SU-DHL-6 (cell line): ENCODE measurements at regions not wholly inside any gene's neighbourhood (a gene's known extent, or its start where the extent isn't known, plus 50 kb on each side); places are given as distances from the start of the nearest gene placed in this dataset.

Source experiments
- H2AFZ ChIP-seq: fragments of 200-600 bp; sonication (generic); 2 replicates; pipeline ENCODE4 v1.6.1; 2014; ENCODE audit warnings: low read depth, mild to moderate bottlenecking, moderate library complexity, mixed read lengths, antibody characterized with exemption, low read length; ENCODE audit not compliant: severe bottlenecking
- H3F3A ChIP-seq: fragments of 200-600 bp; shearing (Covaris generic); 2 replicates; pipeline ENCODE4 v1.6.0; 2016; ENCODE audit warnings: antibody characterized with exemption, mild to moderate bottlenecking; ENCODE audit not compliant: insufficient read depth
- H3K27ac ChIP-seq: fragments of 200-600 bp; sonication (generic); 2 replicates; pipeline ENCODE4 v1.5.1; 2016; ENCODE audit warnings: low read depth, mild to moderate bottlenecking, low read length, moderate library complexity, mixed read lengths
- H3K27me3 ChIP-seq: fragments of 200-600 bp; sonication (generic), shearing (Covaris generic); 2 replicates; pipeline ENCODE4 v1.6.0; 2014; ENCODE audit warnings: mild to moderate bottlenecking, low read length
- H3K36me3 ChIP-seq: fragments of 200-600 bp; sonication (generic); 2 replicates; pipeline ENCODE4 v1.6.1; 2014; ENCODE audit warnings: mild to moderate bottlenecking, low read length, mixed read lengths
- H3K4me2 ChIP-seq: fragments of 300-600, 200-600 bp; shearing (Covaris generic), sonication (generic); 2 replicates; pipeline ENCODE4 v1.6.0; 2014; ENCODE audit warnings: low read length, low read depth, mild to moderate bottlenecking; ENCODE audit not compliant: poor library complexity, severe bottlenecking
- H3K4me3 ChIP-seq: fragments of 200-600 bp; sonication (generic); 2 replicates; pipeline ENCODE4 v1.5.1; 2014; ENCODE audit warnings: antibody characterized with exemption, low read length, mild to moderate bottlenecking, mixed read lengths; ENCODE audit not compliant: insufficient read depth, poor library complexity, severe bottlenecking
- H3K79me2 ChIP-seq: fragments of 200-600 bp; sonication (generic); 2 replicates; pipeline ENCODE4 v1.6.1; 2014; ENCODE audit warnings: mild to moderate bottlenecking, low read length, moderate library complexity; ENCODE audit not compliant: insufficient read depth
- H3K9ac ChIP-seq: fragments of 200-600 bp; sonication (generic); 2 replicates; pipeline ENCODE4 v1.7.0; 2014; ENCODE audit warnings: mild to moderate bottlenecking, low read length
- H3K9me2 ChIP-seq: fragments of 200-600 bp; sonication (generic); replicated peaks from 2 replicates; pipeline ENCODE4 v1.6.1; 2014; ENCODE audit warnings: low read length; ENCODE audit not compliant: insufficient read depth
- H3K9me3 ChIP-seq: fragments of 200-600 bp; sonication (generic); 2 replicates; pipeline ENCODE4 v1.6.1; 2014; ENCODE audit warnings: low read length, mixed read lengths; ENCODE audit not compliant: insufficient read depth
- H4K20me1 ChIP-seq: fragments of 200-600 bp; sonication (generic); 2 replicates; pipeline ENCODE4 v1.6.1; 2014; ENCODE audit warnings: low read depth, mild to moderate bottlenecking, antibody characterized with exemption, low read length, moderate library complexity, mixed read lengths
- EZH2phosphoT487 ChIP-seq: fragments of 200-600 bp; sonication (generic), shearing (Covaris generic); conservative IDR thresholded peaks from 2 replicates; pipeline ENCODE4 v1.6.1; 2018; ENCODE audit warnings: mild to moderate bottlenecking, antibody characterized with exemption, low read length, moderate library complexity, mixed read lengths
- TF ChIP-seq, protein P1 (sequence below): fragments of 200-600 bp; sonication (generic); IDR thresholded peaks from one replicate; pipeline ENCODE4 v1.5.1; 2017; ENCODE audit warnings: antibody characterized with exemption, mild to moderate bottlenecking, low read length, moderate library complexity; ENCODE audit not compliant: insufficient read depth, poor library complexity, severe bottlenecking

DNA sequence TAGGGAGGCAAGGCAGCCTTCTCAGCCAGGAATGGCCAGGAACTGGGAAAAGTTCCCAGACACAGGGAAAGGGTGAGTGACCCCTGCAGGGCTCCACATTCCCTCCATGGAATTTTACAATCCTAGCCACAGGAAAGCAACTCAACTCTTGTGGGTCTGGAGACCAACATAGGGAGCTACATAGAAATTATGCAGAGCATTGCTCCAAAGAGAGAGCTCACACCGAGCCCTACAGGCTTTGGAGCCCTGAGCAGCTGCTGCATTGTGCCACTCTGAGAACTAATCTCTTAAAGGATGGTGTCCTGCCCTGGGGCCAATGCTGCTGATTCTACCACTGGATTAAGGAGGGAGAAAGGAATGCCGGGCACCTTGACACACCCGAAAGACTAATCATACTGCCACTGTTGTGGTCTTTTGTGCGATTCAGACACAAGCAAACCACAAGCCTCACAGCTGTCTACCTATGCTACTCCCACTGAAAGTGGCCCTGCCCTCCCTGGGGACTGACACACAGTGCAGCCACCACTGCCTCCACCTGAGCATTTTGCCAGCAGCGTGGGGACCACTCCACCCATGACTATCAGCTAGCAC is 1089.8 kb upstream of the NUDT12 start:
- Histone ChIP-seq H3K27me3 (no peaks in the 10 kb centered on the region), H3K9me2 (no peaks in the 10 kb centered on the region), H3K27ac (no peak overlapping the region), H3K4me2 (no peak overlapping the region), H4K20me1 (no peaks in the 10 kb centered on the region), H3K4me3 (no peak overlapping the region), H3F3A (no peaks in the 10 kb centered on the region), H2AFZ (no peak overlapping the region), H3K36me3 (no peaks in the 10 kb centered on the region), H3K9ac (no peak overlapping the region), H3K9me3 (no peaks in the 10 kb centered on the region; the same call in 1 of the 2 replicates), H3K79me2 (no peaks in the 10 kb centered on the region)
- TF ChIP-seq EZH2phosphoT487: no peak
- TF ChIP-seq, protein P1, sequence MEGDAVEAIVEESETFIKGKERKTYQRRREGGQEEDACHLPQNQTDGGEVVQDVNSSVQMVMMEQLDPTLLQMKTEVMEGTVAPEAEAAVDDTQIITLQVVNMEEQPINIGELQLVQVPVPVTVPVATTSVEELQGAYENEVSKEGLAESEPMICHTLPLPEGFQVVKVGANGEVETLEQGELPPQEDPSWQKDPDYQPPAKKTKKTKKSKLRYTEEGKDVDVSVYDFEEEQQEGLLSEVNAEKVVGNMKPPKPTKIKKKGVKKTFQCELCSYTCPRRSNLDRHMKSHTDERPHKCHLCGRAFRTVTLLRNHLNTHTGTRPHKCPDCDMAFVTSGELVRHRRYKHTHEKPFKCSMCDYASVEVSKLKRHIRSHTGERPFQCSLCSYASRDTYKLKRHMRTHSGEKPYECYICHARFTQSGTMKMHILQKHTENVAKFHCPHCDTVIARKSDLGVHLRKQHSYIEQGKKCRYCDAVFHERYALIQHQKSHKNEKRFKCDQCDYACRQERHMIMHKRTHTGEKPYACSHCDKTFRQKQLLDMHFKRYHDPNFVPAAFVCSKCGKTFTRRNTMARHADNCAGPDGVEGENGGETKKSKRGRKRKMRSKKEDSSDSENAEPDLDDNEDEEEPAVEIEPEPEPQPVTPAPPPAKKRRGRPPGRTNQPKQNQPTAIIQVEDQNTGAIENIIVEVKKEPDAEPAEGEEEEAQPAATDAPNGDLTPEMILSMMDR: no peak

GRCh38 chr5:104650313-104651055 is 1087.9 kb upstream of the NUDT12 start:
- Histone ChIP-seq H3K27me3 (no peaks in the 10 kb centered on the region), H3K36me3 (no peaks in the 10 kb centered on the region), H3K9me2 (no peaks in the 10 kb centered on the region), H2AFZ (no peak overlapping the region), H3K4me3 (no peak overlapping the region), H3K9ac (no peak overlapping the region), H3K9me3 (no peaks in the 10 kb centered on the region; the same call in 1 of the 2 replicates), H3K4me2 (no peak overlapping the region), H4K20me1 (no peaks in the 10 kb centered on the region), H3F3A (no peaks in the 10 kb centered on the region), H3K79me2 (no peaks in the 10 kb centered on the region), H3K27ac (no peak overlapping the region)
- TF ChIP-seq, protein P1: no peak
- TF ChIP-seq EZH2phosphoT487: no peak

DNA sequence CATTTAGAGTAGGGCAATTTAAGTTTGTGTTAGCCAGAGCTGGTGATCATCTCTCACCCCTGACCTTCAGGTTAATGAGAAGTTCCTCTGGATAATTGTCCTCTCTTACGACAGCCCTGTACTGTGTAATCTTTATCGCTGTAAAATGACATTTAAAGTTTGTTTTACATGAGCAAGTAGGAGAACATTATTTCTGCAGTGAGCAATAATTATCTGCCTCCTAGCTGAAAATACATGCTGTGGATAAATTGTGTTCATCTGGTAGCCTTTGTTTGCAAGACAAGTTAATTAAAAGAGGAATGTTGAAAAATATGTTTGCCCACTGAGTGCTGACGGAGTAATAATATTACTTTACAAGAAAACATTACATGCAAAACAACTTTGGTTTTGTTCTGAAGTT is 1083.8 kb upstream of the NUDT12 start:
- no peak overlapping the region for H3K4me3 ChIP-seq
- no peaks in the 10 kb centered on the region for H3F3A ChIP-seq
- H3K9ac ChIP-seq: no peak overlapping the region
- H3K27ac ChIP-seq: no peak overlapping the region
- no peak overlapping the region for H3K4me2 ChIP-seq
- H2AFZ ChIP-seq: no peak overlapping the region
- no peak for TF ChIP-seq EZH2phosphoT487
- TF ChIP-seq, protein P1: no peak
- H3K9me2 ChIP-seq: no peaks in the 10 kb centered on the region
- no peaks in the 10 kb centered on the region for H3K79me2 ChIP-seq
- H3K27me3 ChIP-seq: no peaks in the 10 kb centered on the region
- no peaks in the 10 kb centered on the region for H3K9me3 ChIP-seq
- no peaks in the 10 kb centered on the region for H4K20me1 ChIP-seq
- H3K36me3 ChIP-seq: no peaks in the 10 kb centered on the region
